OCI-LY3 (cell line): ENCODE measurements at regions not wholly inside any gene's neighbourhood (a gene's known extent, or its start where the extent isn't known, plus 50 kb on each side); places are given as distances from the start of the nearest gene placed in this dataset.
"Not testable (repeated sequence)": the region's sequence is repeated elsewhere in the genome, so short reads cannot be mapped to it uniquely, and the experiment has no call there.

Experiments
- H2AFZ ChIP-seq: fragments of 200-600, 300-600 bp; shearing (Covaris generic); 2 replicates; pipeline ENCODE4 v1.6.0; 2014; ENCODE audit warnings: antibody characterized with exemption, low read depth, low read length
- H3K27ac ChIP-seq: fragments of 200-600, 300-600 bp; sonication (generic); 2 replicates; pipeline ENCODE4 v1.5.1; 2014; ENCODE audit warnings: mild to moderate bottlenecking, low read length, moderate library complexity, mixed read lengths
- H3K27me3 ChIP-seq: fragments of 200-600, 300-600 bp; sonication (generic); 2 replicates; pipeline ENCODE4 v1.6.1; 2014; ENCODE audit warnings: low read depth, low read length, mixed read lengths
- H3K36me3 ChIP-seq: fragments of 200-600, 300-600 bp; sonication (generic); replicated peaks from 2 replicates; pipeline ENCODE3; 2014; ENCODE audit warnings: low read depth, low read length, mixed read lengths
- H3K4me1 ChIP-seq: fragments of 300-600, 200-600 bp; sonication (generic); 2 replicates; pipeline ENCODE4 v1.6.1; 2014; ENCODE audit warnings: low read length, mixed read lengths
- H3K4me2 ChIP-seq: fragments of 200-600, 300-600 bp; sonication (generic); 2 replicates; pipeline ENCODE4 v1.6.1; 2014; ENCODE audit warnings: low read length, mixed read lengths
- H3K4me3 ChIP-seq: fragments of 300-600, 200-600 bp; sonication (generic); 2 replicates; pipeline ENCODE4 v1.5.1; 2014; ENCODE audit warnings: antibody characterized with exemption, mild to moderate bottlenecking, low read length, moderate library complexity
- H3K79me2 ChIP-seq: fragments of 300-600, 200-600 bp; shearing (Covaris generic); 2 replicates; pipeline ENCODE4 v1.6.1; 2014; ENCODE audit warnings: mild to moderate bottlenecking, low read length, mixed read lengths
- H3K9ac ChIP-seq: fragments of 300-600, 200-600 bp; shearing (Covaris generic); 2 replicates; pipeline ENCODE4 v1.6.0; 2014; ENCODE audit warnings: mild to moderate bottlenecking, low read length, moderate library complexity
- H3K9me3 ChIP-seq: fragments of 200-600, 300-600 bp; shearing (Covaris generic); 2 replicates; pipeline ENCODE4 v1.6.1; 2014; ENCODE audit warnings: low read length, mixed read lengths; ENCODE audit not compliant: insufficient read depth
- H4K20me1 ChIP-seq: fragments of 200-600, 300-600 bp; sonication (generic); 2 replicates; pipeline ENCODE4 v1.6.1; 2016; ENCODE audit warnings: low read length, mixed read lengths; ENCODE audit not compliant: insufficient read depth
- EZH2phosphoT487 ChIP-seq: fragments of 200-600 bp; shearing (Covaris generic); IDR thresholded peaks from 2 replicates; pipeline ENCODE4 v1.6.1; 2018; ENCODE audit warnings: antibody characterized with exemption, mixed run types, low read depth
- TF ChIP-seq, protein P1 (sequence below): fragments of 200-600, 300-600 bp; sonication (generic); IDR thresholded peaks from 2 replicates; pipeline ENCODE4 v1.5.1; 2014; ENCODE audit warnings: antibody characterized with exemption, low read length, low read depth

DNA sequence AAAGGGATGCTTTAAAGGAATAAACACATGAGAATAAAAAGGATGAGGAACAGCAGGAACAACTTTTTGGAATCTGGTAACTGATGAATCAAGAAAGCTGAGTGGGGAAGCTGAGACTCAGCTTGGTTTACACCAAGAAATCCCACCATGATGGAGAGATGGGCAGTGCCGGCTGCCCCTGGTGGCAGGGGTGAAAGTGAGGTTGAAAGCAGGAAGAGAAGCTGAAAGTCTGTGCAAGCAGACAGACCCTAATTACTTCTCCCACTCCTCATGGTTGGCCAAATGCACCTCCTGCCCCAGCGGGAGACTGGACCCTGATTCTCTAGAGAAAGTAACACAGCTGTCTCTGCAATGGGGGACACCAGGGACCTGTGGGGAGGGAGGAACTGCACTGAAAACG lies 57.6 kb upstream of the NANOS1 start:
- Histone ChIP-seq H3K27me3 (peaks cover 17% of the 10 kb centered on the region), H3K27ac (no peak overlapping the region), H3K9ac (no peak overlapping the region), H2AFZ (no peak overlapping the region), H3K36me3 (no peaks in the 10 kb centered on the region), H3K79me2 (no peaks in the 10 kb centered on the region), H3K4me1 (no peaks in the 10 kb centered on the region), H3K4me3 (no peak overlapping the region), H3K4me2 (no peak overlapping the region), H4K20me1 (no peaks in the 10 kb centered on the region), H3K9me3 (no peaks in the 10 kb centered on the region)
- TF ChIP-seq EZH2phosphoT487, result no peak
- TF ChIP-seq, protein P1, sequence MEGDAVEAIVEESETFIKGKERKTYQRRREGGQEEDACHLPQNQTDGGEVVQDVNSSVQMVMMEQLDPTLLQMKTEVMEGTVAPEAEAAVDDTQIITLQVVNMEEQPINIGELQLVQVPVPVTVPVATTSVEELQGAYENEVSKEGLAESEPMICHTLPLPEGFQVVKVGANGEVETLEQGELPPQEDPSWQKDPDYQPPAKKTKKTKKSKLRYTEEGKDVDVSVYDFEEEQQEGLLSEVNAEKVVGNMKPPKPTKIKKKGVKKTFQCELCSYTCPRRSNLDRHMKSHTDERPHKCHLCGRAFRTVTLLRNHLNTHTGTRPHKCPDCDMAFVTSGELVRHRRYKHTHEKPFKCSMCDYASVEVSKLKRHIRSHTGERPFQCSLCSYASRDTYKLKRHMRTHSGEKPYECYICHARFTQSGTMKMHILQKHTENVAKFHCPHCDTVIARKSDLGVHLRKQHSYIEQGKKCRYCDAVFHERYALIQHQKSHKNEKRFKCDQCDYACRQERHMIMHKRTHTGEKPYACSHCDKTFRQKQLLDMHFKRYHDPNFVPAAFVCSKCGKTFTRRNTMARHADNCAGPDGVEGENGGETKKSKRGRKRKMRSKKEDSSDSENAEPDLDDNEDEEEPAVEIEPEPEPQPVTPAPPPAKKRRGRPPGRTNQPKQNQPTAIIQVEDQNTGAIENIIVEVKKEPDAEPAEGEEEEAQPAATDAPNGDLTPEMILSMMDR, result no peak

DNA sequence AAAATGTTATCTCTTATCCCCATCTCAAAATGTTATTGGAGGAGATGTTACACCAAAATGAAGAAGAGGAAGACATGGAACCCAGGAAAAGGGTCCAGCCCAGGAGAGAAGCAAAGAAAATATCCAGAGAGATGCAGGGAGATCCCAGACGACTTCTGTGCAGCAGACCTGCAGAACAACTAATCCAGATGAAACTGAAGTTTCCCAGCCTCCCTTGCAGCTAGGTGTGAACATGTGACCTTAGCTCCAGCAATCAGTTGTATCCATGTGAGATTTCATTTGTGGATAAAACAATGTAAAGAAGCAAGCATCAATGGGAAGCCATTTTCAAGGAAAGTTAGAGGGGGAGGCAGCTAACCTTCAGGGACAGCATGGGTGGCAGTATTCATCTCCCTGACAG lies 55.8 kb upstream of the NANOS1 start:
- Histone ChIP-seq H3K79me2 (no peaks in the 10 kb centered on the region), H3K4me3 (no peak overlapping the region), H3K9me3 (no peaks in the 10 kb centered on the region), H2AFZ (no peak overlapping the region), H3K4me1 (no peaks in the 10 kb centered on the region), H3K27ac (no peak overlapping the region), H3K36me3 (no peaks in the 10 kb centered on the region), H4K20me1 (no peaks in the 10 kb centered on the region), H3K27me3 (peaks cover 17% of the 10 kb centered on the region), H3K9ac (no peak overlapping the region), H3K4me2 (no peak overlapping the region)
- TF ChIP-seq, protein P1, result no peak
- no peak for TF ChIP-seq EZH2phosphoT487

DNA sequence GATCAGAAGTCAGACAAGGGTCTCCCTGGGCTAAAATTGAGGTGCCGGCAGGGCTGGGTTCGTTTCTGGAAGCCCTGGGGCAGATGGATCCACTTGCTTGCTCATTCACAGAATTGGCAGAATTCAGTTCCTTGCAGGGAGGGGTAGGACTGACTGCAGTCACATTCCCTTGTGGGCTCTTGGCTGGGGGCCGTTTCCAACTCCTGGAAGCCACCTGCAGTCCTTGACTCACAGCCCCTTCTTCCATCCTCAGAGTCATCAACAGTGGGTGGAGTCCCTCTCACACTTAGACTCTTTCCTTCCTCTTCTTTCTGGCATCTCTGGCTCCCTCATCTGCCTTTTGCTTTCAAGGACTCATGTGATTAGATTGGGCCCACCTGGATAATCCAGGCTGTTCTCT lies 54.6 kb upstream of the NANOS1 start:
- Histone ChIP-seq H3K79me2 (no peaks in the 10 kb centered on the region), H3K9ac (no peak overlapping the region), H3K27me3 (peaks cover 17% of the 10 kb centered on the region), H3K4me3 (no peak overlapping the region), H3K36me3 (no peaks in the 10 kb centered on the region), H3K4me2 (no peak overlapping the region), H2AFZ (no peak overlapping the region), H3K4me1 (no peaks in the 10 kb centered on the region), H4K20me1 (no peaks in the 10 kb centered on the region), H3K9me3 (no peaks in the 10 kb centered on the region), H3K27ac (no peak overlapping the region)
- TF ChIP-seq, protein P1, result no peak
- no peak for TF ChIP-seq EZH2phosphoT487

DNA sequence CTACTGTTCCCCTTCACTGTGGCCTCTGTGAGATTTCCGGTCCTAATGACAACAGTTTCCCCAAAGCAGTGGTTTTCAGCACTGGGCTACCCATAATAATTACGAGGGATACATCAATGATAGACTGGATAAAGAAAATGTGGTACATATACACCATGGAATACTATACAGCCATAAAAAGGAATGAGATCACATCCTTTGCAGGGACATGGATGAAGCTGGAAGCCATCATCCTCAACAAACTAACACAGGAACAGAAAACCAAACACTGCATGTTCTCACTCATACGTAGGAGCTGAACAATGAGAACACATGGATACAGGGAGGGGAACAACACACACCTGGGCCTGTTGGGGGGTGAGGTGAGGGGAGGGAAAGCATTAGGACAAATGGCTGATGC lies 53.3 kb upstream of the NANOS1 start:
- not testable (repeated sequence) for H4K20me1 ChIP-seq, H3K79me2 ChIP-seq, H3K9ac ChIP-seq, H2AFZ ChIP-seq, H3K4me3 ChIP-seq, H3K36me3 ChIP-seq, H3K4me2 ChIP-seq, H3K4me1 ChIP-seq, H3K27ac ChIP-seq, H3K9me3 ChIP-seq
- H3K27me3 ChIP-seq, result peaks cover 26% of the 10 kb centered on the region

DNA sequence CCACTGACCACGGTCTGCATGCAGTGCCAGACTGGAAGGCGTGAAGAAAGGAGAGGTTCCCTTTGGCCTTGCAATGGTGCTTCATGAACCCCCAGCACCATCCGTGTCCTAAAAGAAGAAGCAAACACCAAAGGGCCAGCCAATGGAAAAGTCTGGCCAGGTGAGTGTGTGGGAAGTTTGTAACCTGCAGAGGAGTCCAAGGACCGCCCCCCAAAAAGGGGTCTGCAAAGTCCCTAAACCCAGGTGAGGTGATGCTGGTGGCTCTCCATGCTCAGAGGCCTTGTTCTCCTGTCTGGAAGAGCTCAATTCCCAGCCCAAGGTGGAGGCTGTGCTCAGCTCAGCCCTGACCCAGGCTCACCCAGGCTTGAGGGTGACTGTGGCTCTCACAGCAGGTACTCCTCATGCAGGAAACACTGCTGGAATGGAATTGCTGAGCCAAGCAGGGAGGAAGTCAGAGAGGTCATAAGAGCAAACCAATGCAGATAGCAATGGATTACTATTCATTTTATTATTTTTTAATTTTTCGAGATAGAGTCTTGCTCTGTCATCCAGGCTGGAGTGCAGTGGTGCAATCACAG lies 52.4 kb upstream of the NANOS1 start:
- Histone ChIP-seq H3K79me2 (no peaks in the 10 kb centered on the region), H3K4me3 (no peak overlapping the region), H3K27me3 (peaks cover 22% of the 10 kb centered on the region), H2AFZ (no peak overlapping the region), H3K9ac (no peak overlapping the region), H3K4me1 (no peaks in the 10 kb centered on the region), H4K20me1 (no peaks in the 10 kb centered on the region), H3K36me3 (no peaks in the 10 kb centered on the region), H3K9me3 (no peaks in the 10 kb centered on the region), H3K4me2 (no peak overlapping the region), H3K27ac (no peak overlapping the region)
- no peak for TF ChIP-seq EZH2phosphoT487
- TF ChIP-seq, protein P1, result no peak
